Keratinocyte (primary cell): ENCODE measurements at regions not wholly inside any gene's neighbourhood (a gene's known extent, or its start where the extent isn't known, plus 50 kb on each side); places are given as distances from the start of the nearest gene placed in this dataset.

Experiments
- DNase-seq: peaks from one replicate; pipeline ENCODE4 v3.0.0-alpha.2; 2011; ENCODE audit warnings: low read depth, missing footprints, low spot score
- FAIRE-seq: peaks from 2 replicates; lab custom pipeline; 2011; peaks lifted over from hg19 to GRCh38; lab: Jason Lieb, UNC
- H2AFZ ChIP-seq: 2 replicates; pipeline ENCODE4 v1.6.0; 2012; ENCODE audit warnings: low read length, control low read depth, inconsistent platforms; ENCODE audit not compliant: control insufficient read depth
- H3K27ac ChIP-seq: 2 replicates; pipeline ENCODE4 v1.5.1; 2011; ENCODE audit warnings: low read length; ENCODE audit not compliant: control insufficient read depth, insufficient read depth
- H3K27me3 ChIP-seq: 3 replicates; pipeline ENCODE4 v1.6.0; 2011; ENCODE audit warnings: low read length; ENCODE audit not compliant: control insufficient read depth, insufficient read depth; ENCODE audit errors: extremely low read depth
- H3K36me3 ChIP-seq, 2 experiments: 2 replicates in 1 of 2; 3 replicates in 1 of 2; pipeline ENCODE4 v1.5.1; 2011; ENCODE audit warnings: low read length in 2 of 2, mild to moderate bottlenecking in 1 of 2; ENCODE audit not compliant: control insufficient read depth in 2 of 2, insufficient read depth in 2 of 2; ENCODE audit errors: extremely low read depth in 1 of 2
- H3K4me1 ChIP-seq: 3 replicates; pipeline ENCODE4 v1.5.1; 2011; ENCODE audit warnings: low read length; ENCODE audit not compliant: control insufficient read depth, insufficient read depth; ENCODE audit errors: extremely low read depth
- H3K4me2 ChIP-seq: 3 replicates; pipeline ENCODE4 v1.6.0; 2011; ENCODE audit warnings: low read depth, low read length; ENCODE audit not compliant: control insufficient read depth, insufficient read depth; ENCODE audit errors: extremely low read depth
- H3K4me3 ChIP-seq, 3 experiments: fragments of 200-600 bp in 1 of 3; sonication (generic) in 1 of 3; 2 replicates in 2 of 3; 3 replicates in 1 of 3; pipeline ENCODE4 v1.5.1; 2011 to 2016; ENCODE audit warnings: low read length in 3 of 3, mild to moderate bottlenecking in 3 of 3, control low read depth in 2 of 3, inconsistent platforms in 1 of 3, low read depth in 1 of 3, mixed read lengths in 1 of 3, mixed run types in 1 of 3, moderate library complexity in 1 of 3; ENCODE audit not compliant: control insufficient read depth in 2 of 3, insufficient read depth in 2 of 3; ENCODE audit errors: extremely low read depth in 1 of 3
- H3K79me2 ChIP-seq: 2 replicates; pipeline ENCODE4 v1.6.0; 2012; ENCODE audit warnings: low read length; ENCODE audit not compliant: control insufficient read depth, insufficient read depth
- H3K9ac ChIP-seq: 3 replicates; pipeline ENCODE4 v1.6.0; 2011; ENCODE audit warnings: low read length; ENCODE audit not compliant: control insufficient read depth, insufficient read depth; ENCODE audit errors: extremely low read depth
- H3K9me1 ChIP-seq: 3 replicates; pipeline ENCODE4 v1.6.0; 2011; ENCODE audit warnings: low read length; ENCODE audit not compliant: control insufficient read depth, insufficient read depth; ENCODE audit errors: extremely low read depth
- H3K9me3 ChIP-seq: 2 replicates; pipeline ENCODE4 v1.5.1; 2012; ENCODE audit warnings: low read depth, low read length; ENCODE audit not compliant: control insufficient read depth
- H4K20me1 ChIP-seq: 3 replicates; pipeline ENCODE4 v1.6.0; 2011; ENCODE audit warnings: low read length; ENCODE audit not compliant: control insufficient read depth, insufficient read depth; ENCODE audit errors: extremely low read depth
- EZH2 ChIP-seq: IDR thresholded peaks from one replicate; pipeline ENCODE4 v1.6.1; 2012; ENCODE audit warnings: inconsistent platforms, mild to moderate bottlenecking, low read length, moderate library complexity
- dilution Hi-C: fragments of 300-500 bp; cut with MboI; formaldehyde crosslinking; loops from one replicate; pipeline ENCODE4 v1.7.0; 2020; ENCODE audit warnings: low sequenced_read_pairs; ENCODE audit not compliant: extremely low pct_ligation_motif_present
- TF ChIP-seq, protein P1 (sequence below), 3 experiments: IDR thresholded peaks in 1 of 3; conservative IDR thresholded peaks in 1 of 3; optimal IDR thresholded peaks in 1 of 3; 2 replicates in 2 of 3; 3 replicates in 1 of 3; pipeline versions ENCODE3 to v1.5.1; 2011; ENCODE audit warnings: low read length in 3 of 3, mild to moderate bottlenecking in 3 of 3, moderate library complexity in 2 of 3, control low read depth in 1 of 3, inconsistent platforms in 1 of 3; ENCODE audit not compliant: insufficient read depth in 2 of 3; ENCODE audit errors: extremely low read depth in 1 of 3

DNA sequence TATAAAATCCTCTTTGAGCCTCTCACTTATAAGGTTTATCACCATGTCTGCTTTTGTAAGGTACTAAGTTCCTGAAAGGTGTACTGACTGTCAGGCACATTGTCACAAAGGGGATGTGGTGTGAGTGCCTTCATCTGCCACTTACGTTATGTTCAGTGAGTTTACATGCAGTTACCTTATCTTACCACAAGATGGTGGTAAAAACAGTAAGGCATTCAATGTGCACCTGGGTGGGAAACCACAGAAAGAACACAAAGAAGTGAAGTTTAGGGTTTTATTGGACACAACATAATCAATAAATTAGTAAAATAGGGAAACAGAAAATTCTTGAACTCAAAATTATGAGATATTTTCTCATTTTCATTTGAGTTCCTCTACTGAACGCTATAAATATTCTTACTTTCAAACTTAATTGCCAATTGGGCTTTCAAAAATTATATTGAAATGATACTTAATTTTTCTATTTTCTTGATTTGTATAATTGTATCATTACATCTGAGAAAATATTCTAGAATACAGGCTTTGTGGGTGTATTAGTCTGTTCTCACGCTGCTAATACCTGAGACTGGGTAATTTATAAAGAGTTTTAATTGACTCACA lies 650.8 kb downstream of the PCDH7 start:
- no peaks in the 10 kb centered on the region for H3K79me2 ChIP-seq
- H3K36me3 ChIP-seq = no peaks in the 10 kb centered on the region
- H2AFZ ChIP-seq = no peak overlapping the region
- no peak for DNase-seq
- FAIRE-seq = peak; percentile 98
- H3K9ac ChIP-seq = no peak overlapping the region
- H3K27me3 ChIP-seq = no peaks in the 10 kb centered on the region
- H3K27ac ChIP-seq = no peak overlapping the region
- H3K4me2 ChIP-seq = no peak overlapping the region
- TF ChIP-seq, protein P1, sequence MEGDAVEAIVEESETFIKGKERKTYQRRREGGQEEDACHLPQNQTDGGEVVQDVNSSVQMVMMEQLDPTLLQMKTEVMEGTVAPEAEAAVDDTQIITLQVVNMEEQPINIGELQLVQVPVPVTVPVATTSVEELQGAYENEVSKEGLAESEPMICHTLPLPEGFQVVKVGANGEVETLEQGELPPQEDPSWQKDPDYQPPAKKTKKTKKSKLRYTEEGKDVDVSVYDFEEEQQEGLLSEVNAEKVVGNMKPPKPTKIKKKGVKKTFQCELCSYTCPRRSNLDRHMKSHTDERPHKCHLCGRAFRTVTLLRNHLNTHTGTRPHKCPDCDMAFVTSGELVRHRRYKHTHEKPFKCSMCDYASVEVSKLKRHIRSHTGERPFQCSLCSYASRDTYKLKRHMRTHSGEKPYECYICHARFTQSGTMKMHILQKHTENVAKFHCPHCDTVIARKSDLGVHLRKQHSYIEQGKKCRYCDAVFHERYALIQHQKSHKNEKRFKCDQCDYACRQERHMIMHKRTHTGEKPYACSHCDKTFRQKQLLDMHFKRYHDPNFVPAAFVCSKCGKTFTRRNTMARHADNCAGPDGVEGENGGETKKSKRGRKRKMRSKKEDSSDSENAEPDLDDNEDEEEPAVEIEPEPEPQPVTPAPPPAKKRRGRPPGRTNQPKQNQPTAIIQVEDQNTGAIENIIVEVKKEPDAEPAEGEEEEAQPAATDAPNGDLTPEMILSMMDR (optimal IDR thresholded peaks at IDR 0.05 in 1 of 3, IDR thresholded peaks at IDR 0.05 in 1 of 3, conservative IDR thresholded peaks at IDR 0.05 in 1 of 3; ENCODE audit: extremely low read depth in 1 of 3, insufficient read depth in 2 of 3, low read length in 3 of 3) = peak; percentile 62 to 67 (median 66)
- no peak for TF ChIP-seq EZH2
- dilution Hi-C loops = no loop called here
- H4K20me1 ChIP-seq = no peaks in the 10 kb centered on the region
- no peaks in the 10 kb centered on the region for H3K4me1 ChIP-seq
- no peaks in the 10 kb centered on the region for H3K9me3 ChIP-seq
- H3K4me3 ChIP-seq = no peak overlapping the region
- no peaks in the 10 kb centered on the region for H3K9me1 ChIP-seq

- dilution Hi-C loops = no loop called here
- Histone ChIP-seq H3K27ac (no peak overlapping the region), H3K27me3 (no peaks in the 10 kb centered on the region), H3K4me2 (no peak overlapping the region), H3K9me3 (no peaks in the 10 kb centered on the region), H3K4me1 (no peaks in the 10 kb centered on the region), H3K9me1 (no peaks in the 10 kb centered on the region), H3K36me3 (no peaks in the 10 kb centered on the region), H2AFZ (no peak overlapping the region), H3K4me3 (no peak overlapping the region), H3K9ac (no peak overlapping the region), H3K79me2 (no peaks in the 10 kb centered on the region), H4K20me1 (no peaks in the 10 kb centered on the region)
- TF ChIP-seq, protein P1 (optimal IDR thresholded peaks at IDR 0.05 in 1 of 3, IDR thresholded peaks at IDR 0.05 in 1 of 3, conservative IDR thresholded peaks at IDR 0.05 in 1 of 3; ENCODE audit: extremely low read depth in 1 of 3, insufficient read depth in 2 of 3, low read length in 3 of 3) = no peak
- TF ChIP-seq EZH2 = no peak
- FAIRE-seq = no peak
- DNase-seq = no peak
These were observed 654.2 kb downstream of the PCDH7 start for GRCh38 chr4:31374256-31374960.
